ENCODE measurements at regions not wholly inside any gene's neighbourhood (a gene's known extent, or its start where the extent isn't known, plus 50 kb on each side); places are given as distances from the start of the nearest gene placed in this dataset.

DNA sequence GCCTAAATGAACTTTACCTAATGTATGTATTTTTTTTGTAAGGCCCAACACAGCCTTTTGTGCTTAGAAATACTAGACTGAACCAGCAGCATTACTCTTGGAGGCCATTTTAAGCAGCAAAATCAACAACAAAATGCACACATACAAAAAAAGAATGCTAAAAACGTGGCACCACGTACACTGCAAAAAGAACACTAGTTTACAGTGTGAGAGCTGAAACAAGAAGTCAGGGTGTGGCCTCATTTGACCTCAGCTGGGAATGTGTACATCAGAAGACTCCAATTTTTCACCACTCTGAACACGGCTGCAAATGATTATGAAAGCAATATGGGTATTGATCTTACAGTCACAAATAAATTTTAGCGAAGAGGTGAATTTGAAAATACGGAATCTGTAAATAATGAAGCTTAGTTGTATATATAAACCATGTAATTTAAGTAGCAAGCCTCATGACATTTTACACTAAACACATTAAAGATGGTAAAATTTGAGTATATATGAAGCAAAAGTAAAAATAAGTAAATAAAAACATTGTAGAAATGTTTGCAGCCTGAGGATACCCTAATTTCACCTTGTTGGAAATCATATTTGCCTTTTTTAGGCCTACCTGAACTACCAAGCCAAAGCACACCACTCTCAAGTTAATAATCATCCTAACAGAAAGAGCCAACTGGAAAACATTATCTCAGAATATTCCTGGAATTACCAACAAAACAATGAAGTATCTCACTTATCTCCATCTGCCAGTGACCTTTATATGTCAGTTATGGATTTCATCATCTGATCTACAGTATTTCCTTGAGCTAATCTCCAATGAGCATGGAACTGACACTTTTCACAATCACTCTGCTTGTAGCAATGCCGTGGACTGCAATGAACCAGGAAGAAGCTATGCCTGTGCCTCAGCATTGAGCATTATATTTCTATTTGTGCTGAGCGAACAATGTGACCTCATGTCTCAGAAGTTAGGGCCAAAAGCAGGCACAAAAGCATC is 319.5 kb upstream of the FAT3 start:
- TF ChIP-seq, protein P1, sequence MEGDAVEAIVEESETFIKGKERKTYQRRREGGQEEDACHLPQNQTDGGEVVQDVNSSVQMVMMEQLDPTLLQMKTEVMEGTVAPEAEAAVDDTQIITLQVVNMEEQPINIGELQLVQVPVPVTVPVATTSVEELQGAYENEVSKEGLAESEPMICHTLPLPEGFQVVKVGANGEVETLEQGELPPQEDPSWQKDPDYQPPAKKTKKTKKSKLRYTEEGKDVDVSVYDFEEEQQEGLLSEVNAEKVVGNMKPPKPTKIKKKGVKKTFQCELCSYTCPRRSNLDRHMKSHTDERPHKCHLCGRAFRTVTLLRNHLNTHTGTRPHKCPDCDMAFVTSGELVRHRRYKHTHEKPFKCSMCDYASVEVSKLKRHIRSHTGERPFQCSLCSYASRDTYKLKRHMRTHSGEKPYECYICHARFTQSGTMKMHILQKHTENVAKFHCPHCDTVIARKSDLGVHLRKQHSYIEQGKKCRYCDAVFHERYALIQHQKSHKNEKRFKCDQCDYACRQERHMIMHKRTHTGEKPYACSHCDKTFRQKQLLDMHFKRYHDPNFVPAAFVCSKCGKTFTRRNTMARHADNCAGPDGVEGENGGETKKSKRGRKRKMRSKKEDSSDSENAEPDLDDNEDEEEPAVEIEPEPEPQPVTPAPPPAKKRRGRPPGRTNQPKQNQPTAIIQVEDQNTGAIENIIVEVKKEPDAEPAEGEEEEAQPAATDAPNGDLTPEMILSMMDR (IDR thresholded peaks at IDR 0.05; ENCODE audit: borderline replicate concordance, insufficient read depth, low read depth, low read length) = no peak
- H3K4me3 ChIP-seq (ENCODE audit: low read depth, low read length) = no peak overlapping the region

DNA sequence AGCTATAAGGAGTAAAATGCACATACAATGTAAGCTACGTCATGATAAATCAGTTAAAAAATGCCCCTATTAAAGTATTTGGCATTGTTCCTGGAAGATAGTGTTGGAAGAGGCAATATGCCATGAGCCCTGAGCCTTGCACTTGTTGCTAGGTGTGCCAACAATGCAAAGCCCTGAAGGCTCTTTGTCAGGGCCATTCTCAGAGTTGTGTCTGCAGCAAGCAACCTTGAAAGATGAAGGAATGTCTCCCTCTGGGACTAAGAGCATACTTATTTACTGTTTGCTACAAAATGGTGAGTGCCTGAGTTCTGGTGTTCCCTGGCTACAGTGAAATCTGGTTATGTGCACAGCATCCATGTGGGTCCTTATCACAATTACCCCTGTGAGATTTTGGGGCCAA is 322.3 kb upstream of the FAT3 start:
- H3K4me3 ChIP-seq (ENCODE audit: low read depth, low read length) = no peak overlapping the region
- TF ChIP-seq, protein P1 (IDR thresholded peaks at IDR 0.05; ENCODE audit: borderline replicate concordance, insufficient read depth, low read depth, low read length) = no peak

DNA sequence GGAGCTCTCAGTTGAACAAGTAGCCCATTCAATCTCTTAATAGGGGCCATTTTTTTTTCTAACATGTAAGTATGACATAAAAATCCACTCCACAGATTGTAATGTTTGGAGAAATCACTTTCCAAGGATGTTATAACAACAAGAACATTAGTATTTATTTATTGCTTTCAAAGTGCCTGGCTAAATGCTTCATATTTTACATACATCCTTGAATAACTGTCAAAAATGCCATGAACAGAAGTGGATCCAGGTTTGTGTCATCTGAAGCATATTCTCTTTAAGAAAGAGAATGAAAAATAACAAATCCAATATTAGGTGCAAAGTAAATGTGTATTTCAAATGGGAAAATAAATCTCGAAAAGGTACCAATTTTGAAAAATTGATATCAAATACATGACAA is 344.0 kb upstream of the FAT3 start:
- TF ChIP-seq, protein P1 (IDR thresholded peaks at IDR 0.05; ENCODE audit: borderline replicate concordance, insufficient read depth, low read depth, low read length) = no peak
- no peak overlapping the region for H3K4me3 ChIP-seq (ENCODE audit: low read depth, low read length)

DNA sequence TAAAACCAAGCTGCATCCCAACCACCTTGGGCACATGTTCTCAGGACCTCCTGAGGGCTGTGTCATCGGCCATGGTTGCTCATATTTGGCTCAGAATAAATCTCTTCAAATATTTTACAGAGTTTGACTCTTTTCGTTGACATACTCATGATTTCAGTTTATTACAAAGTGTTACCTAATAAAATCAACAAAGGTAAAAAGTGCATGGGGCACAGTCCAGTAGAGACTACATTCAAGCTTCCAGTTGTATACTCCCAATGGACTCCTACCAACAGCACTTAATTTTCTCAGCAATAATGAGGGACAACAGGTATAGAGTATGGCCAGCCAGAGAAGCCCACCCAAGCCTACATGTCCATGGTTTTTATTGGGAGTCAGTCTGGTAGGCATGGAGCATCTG is 347.9 kb upstream of the FAT3 start:
- TF ChIP-seq, protein P1 (IDR thresholded peaks at IDR 0.05; ENCODE audit: borderline replicate concordance, insufficient read depth, low read depth, low read length) = no peak
- H3K4me3 ChIP-seq (ENCODE audit: low read depth, low read length) = no peak overlapping the region

DNA sequence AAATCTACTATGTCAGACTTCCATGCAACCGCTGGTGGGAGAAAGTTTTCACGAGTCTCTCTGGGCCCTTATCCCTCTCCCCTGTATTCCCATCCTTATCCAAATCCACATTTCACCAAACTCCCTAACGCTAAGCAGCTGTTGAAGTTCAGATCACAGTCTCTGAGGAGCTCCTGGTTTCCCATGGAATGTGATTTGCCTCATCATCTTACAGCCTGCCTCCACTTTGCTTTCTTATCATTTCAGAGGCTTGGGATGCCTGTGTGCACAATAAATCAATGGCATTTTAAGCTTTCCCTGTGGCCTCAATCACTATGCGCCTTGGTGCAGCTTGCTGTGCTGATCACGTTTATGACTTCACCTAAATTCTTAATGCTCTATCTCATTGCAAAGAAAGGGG is 352.4 kb upstream of the FAT3 start:
- no peak overlapping the region for H3K4me3 ChIP-seq (ENCODE audit: low read depth, low read length)
- TF ChIP-seq, protein P1 (IDR thresholded peaks at IDR 0.05; ENCODE audit: borderline replicate concordance, insufficient read depth, low read depth, low read length) = no peak

DNA sequence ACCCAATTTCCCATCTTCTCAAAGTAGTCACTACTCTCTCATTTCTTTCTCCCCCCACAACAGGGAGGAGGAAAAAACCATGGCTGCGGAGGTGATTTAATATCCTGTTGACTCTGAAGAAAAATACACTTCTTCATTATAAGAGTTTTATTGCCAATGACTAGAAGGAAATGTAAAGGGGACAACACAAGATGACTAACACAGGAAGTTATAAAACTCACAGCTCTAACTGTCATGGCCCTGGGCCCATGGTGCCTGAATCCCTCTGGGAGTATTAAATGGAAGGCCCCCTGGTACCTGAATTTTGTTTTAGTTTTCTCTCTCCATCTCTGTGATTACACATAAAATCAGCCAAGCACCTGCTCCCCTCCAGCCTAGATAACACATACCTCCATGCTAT is 352.8 kb upstream of the FAT3 start:
- H3K4me3 ChIP-seq (ENCODE audit: low read depth, low read length) = no peak overlapping the region
- TF ChIP-seq, protein P1 (IDR thresholded peaks at IDR 0.05; ENCODE audit: borderline replicate concordance, insufficient read depth, low read depth, low read length) = no peak

DNA sequence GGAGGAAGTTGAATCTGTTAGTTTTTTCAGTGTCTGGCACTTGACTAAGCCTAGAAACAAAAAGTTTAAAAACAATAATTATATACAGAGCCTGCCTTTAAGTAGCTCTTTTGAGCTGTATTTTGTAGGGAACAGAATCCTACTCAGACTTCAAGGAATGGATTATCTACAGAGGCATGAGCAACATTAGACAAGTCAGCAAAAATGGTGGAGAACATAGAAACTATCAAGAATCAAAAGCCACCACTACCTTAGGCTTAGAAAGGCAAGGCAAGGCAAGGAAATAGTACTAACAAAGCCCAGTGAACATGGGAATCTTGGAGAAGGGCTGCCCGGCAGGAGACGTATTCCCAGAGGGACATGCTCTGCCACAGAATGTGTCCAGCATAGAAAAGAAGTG is 353.6 kb upstream of the FAT3 start:
- H3K4me3 ChIP-seq (ENCODE audit: low read depth, low read length) = no peak overlapping the region
- TF ChIP-seq, protein P1 (IDR thresholded peaks at IDR 0.05; ENCODE audit: borderline replicate concordance, insufficient read depth, low read depth, low read length) = no peak
